Inflammatory macrophage (primary cell): ENCODE measurements at regions not wholly inside any gene's neighbourhood (a gene's known extent, or its start where the extent isn't known, plus 50 kb on each side); places are given as distances from the start of the nearest gene placed in this dataset.
A peak's percentile ranks its signal among the peaks of the same experiment; 100 is the strongest.

Source experiments
- DNase-seq, 2 donors: peaks; one replicate each; pipeline ENCODE4 v3.0.0-alpha.2; 2020 to 2022

GRCh38 chr15:69577397-69577796 is 124.8 kb downstream of the RPLP1 start:
- DNase-seq: no peak

- DNase-seq: no peak
Observed at GRCh38 chr15:69578252-69578651, 125.6 kb downstream of the RPLP1 start.

- DNase-seq: peak in 1 of 2 donors; percentile 15
Observed at GRCh38 chr15:69578787-69579583, 126.4 kb downstream of the RPLP1 start.

- no peak for DNase-seq
Observed at GRCh38 chr15:69579950-69580618, 127.5 kb downstream of the RPLP1 start.

GRCh38 chr15:69583626-69584025 is 131.0 kb downstream of the RPLP1 start:
- DNase-seq: peak; percentile 30 to 42

GRCh38 chr15:69585937-69586336 is 133.3 kb downstream of the RPLP1 start:
- DNase-seq: no peak

GRCh38 chr15:69586721-69587120 is 134.1 kb downstream of the RPLP1 start:
- no peak for DNase-seq

- peak; percentile 29 to 33 for DNase-seq
Observed at GRCh38 chr15:69587723-69588426, 135.3 kb downstream of the RPLP1 start.

- no peak for DNase-seq
Observed at GRCh38 chr15:69590201-69590710, 137.6 kb downstream of the RPLP1 start.

- DNase-seq: no peak
Observed at GRCh38 chr15:69590932-69591524, 138.4 kb downstream of the RPLP1 start.

GRCh38 chr15:69591905-69592508 is 139.4 kb downstream of the RPLP1 start:
- no peak for DNase-seq

GRCh38 chr15:69592954-69593353 is 140.3 kb downstream of the RPLP1 start:
- no peak for DNase-seq

GRCh38 chr15:69593488-69593887 is 140.9 kb downstream of the RPLP1 start:
- no peak for DNase-seq

GRCh38 chr15:69593981-69594966 is 141.7 kb downstream of the RPLP1 start:
- peak; percentile 34 to 45 for DNase-seq

- peak; percentile 74 to 81 for DNase-seq
Observed at GRCh38 chr15:69595009-69595791, 142.6 kb downstream of the RPLP1 start.

GRCh38 chr15:69597061-69597592 is 144.5 kb downstream of the RPLP1 start:
- no peak for DNase-seq

- DNase-seq: no peak
Observed at GRCh38 chr15:69599271-69599670, 146.7 kb downstream of the RPLP1 start.

GRCh38 chr15:69600556-69601085 is 148.0 kb downstream of the RPLP1 start:
- no peak for DNase-seq

- no peak for DNase-seq
Observed at GRCh38 chr15:69601711-69602504, 149.3 kb downstream of the RPLP1 start.
